Activated T-cell treated with anti-CD3 and anti-CD28 coated beads, Interleukin-2, amount 50 U/mL, for 72 hours (primary cell): ENCODE measurements at regions not wholly inside any gene's neighbourhood (a gene's known extent, or its start where the extent isn't known, plus 50 kb on each side); places are given as distances from the start of the nearest gene placed in this dataset.
A peak's percentile ranks its signal among the peaks of the same experiment; 100 is the strongest.

Experiments used
- ATAC-seq, 2 donors: fragments of 150-1000 bp; cut with Tn5 transposase; replicated peaks in 1 of 2; 2 replicates each; pipeline ENCODE4 v1.10.0; 2021; ENCODE audit warnings: moderate library complexity in 2 of 2, mild to moderate bottlenecking in 1 of 2
- DNase-seq, 2 donors: peaks; one replicate each; pipeline ENCODE4 v3.0.0; 2021 to 2022; ENCODE audit warnings: mixed read lengths in 1 of 2
- H3K27ac Mint-ChIP-seq: one replicate; pipeline ENCODE4 v1.8.0; 2022; ENCODE audit warnings: mild to moderate bottlenecking, moderate library complexity, mixed read lengths
- H3K27me3 Mint-ChIP-seq: one replicate; pipeline ENCODE4 v1.8.0; 2022; ENCODE audit warnings: low read depth, mixed read lengths
- H3K36me3 Mint-ChIP-seq, 2 donors: one replicate each; pipeline ENCODE4 v1.8.0; 2022; ENCODE audit warnings: mixed read lengths in 2 of 2, mild to moderate bottlenecking in 1 of 2; ENCODE audit not compliant: insufficient read depth in 2 of 2
- H3K4me1 Mint-ChIP-seq: one replicate; pipeline ENCODE4 v1.8.0; 2022; ENCODE audit warnings: low read depth, mixed read lengths
- H3K4me3 Mint-ChIP-seq, 2 donors: one replicate each; pipeline ENCODE4 v1.8.0; 2022; ENCODE audit warnings: mild to moderate bottlenecking in 2 of 2, mixed read lengths in 2 of 2, moderate library complexity in 2 of 2
- H3K9me3 Mint-ChIP-seq, 2 donors: one replicate each; pipeline ENCODE4 v1.8.0; 2022; ENCODE audit warnings: mixed read lengths in 2 of 2

- no peaks in the 10 kb centered on the region for H3K9me3 Mint-ChIP-seq
- peaks cover 5% of the 10 kb centered on the region for H3K4me1 Mint-ChIP-seq
- no peaks in the 10 kb centered on the region for H3K36me3 Mint-ChIP-seq
- no peak overlapping the region for H3K4me3 Mint-ChIP-seq
- no peaks in the 10 kb centered on the region for H3K27me3 Mint-ChIP-seq
- no peak for ATAC-seq
- no peak for DNase-seq
- H3K27ac Mint-ChIP-seq: no peak overlapping the region
Observed at GRCh38 chr15:39269352-39269751, 311.5 kb upstream of the THBS1 start.

- H3K27me3 Mint-ChIP-seq: no peaks in the 10 kb centered on the region
- H3K9me3 Mint-ChIP-seq: no peaks in the 10 kb centered on the region
- ATAC-seq: no peak
- peaks cover 5% of the 10 kb centered on the region for H3K4me1 Mint-ChIP-seq
- no peak overlapping the region for H3K27ac Mint-ChIP-seq
- no peaks in the 10 kb centered on the region for H3K36me3 Mint-ChIP-seq
- H3K4me3 Mint-ChIP-seq: no peak overlapping the region
- DNase-seq: no peak
Observed at GRCh38 chr15:39269821-39270220, 311.1 kb upstream of the THBS1 start.

- no peak for ATAC-seq
- H3K4me1 Mint-ChIP-seq: peaks cover 5% of the 10 kb centered on the region
- H3K27me3 Mint-ChIP-seq: no peaks in the 10 kb centered on the region
- no peak overlapping the region for H3K27ac Mint-ChIP-seq
- no peaks in the 10 kb centered on the region for H3K9me3 Mint-ChIP-seq
- H3K4me3 Mint-ChIP-seq: no peak overlapping the region
- no peaks in the 10 kb centered on the region for H3K36me3 Mint-ChIP-seq
- DNase-seq: no peak
Observed at GRCh38 chr15:39270221-39270855, 310.5 kb upstream of the THBS1 start.

- DNase-seq: no peak
- H3K4me3 Mint-ChIP-seq: no peak overlapping the region
- no peak for ATAC-seq
- H3K36me3 Mint-ChIP-seq: no peaks in the 10 kb centered on the region
- H3K4me1 Mint-ChIP-seq: peaks cover 5% of the 10 kb centered on the region
- H3K27ac Mint-ChIP-seq: no peak overlapping the region
- no peaks in the 10 kb centered on the region for H3K27me3 Mint-ChIP-seq
- no peaks in the 10 kb centered on the region for H3K9me3 Mint-ChIP-seq
Observed at GRCh38 chr15:39270934-39271333, 309.9 kb upstream of the THBS1 start.

GRCh38 chr15:39272901-39273300, 308.0 kb upstream of the THBS1 start:
- H3K27ac Mint-ChIP-seq: no peak overlapping the region
- H3K9me3 Mint-ChIP-seq: no peaks in the 10 kb centered on the region
- no peak overlapping the region for H3K4me3 Mint-ChIP-seq
- peaks cover under 1% of the 10 kb centered on the region for H3K4me1 Mint-ChIP-seq
- DNase-seq (no peak), ATAC-seq (no peak)
- no peaks in the 10 kb centered on the region for H3K27me3 Mint-ChIP-seq
- H3K36me3 Mint-ChIP-seq: no peaks in the 10 kb centered on the region

GRCh38 chr15:39273717-39274411, 307.0 kb upstream of the THBS1 start:
- Mint-ChIP-seq H3K9me3 (no peaks in the 10 kb centered on the region), H3K27ac (no peak overlapping the region), H3K4me1 (no peaks in the 10 kb centered on the region), H3K27me3 (no peaks in the 10 kb centered on the region), H3K4me3 (no peak overlapping the region), H3K36me3 (no peaks in the 10 kb centered on the region)
- ATAC-seq (no peak), DNase-seq (no peak)

- Mint-ChIP-seq H3K27me3 (no peaks in the 10 kb centered on the region), H3K36me3 (no peaks in the 10 kb centered on the region), H3K4me3 (no peak overlapping the region), H3K4me1 (no peaks in the 10 kb centered on the region), H3K9me3 (no peaks in the 10 kb centered on the region), H3K27ac (no peak overlapping the region)
- DNase-seq (peak in 1 of 2 donors; percentile 3), ATAC-seq (no peak)
Observed at GRCh38 chr15:39275066-39275465, 305.8 kb upstream of the THBS1 start.

- H3K9me3 Mint-ChIP-seq: peaks cover 0 to 2% of the 10 kb centered on the region in 2 donors
- no peak for ATAC-seq
Observed at GRCh38 chr15:39279311-39279710, 301.6 kb upstream of the THBS1 start.

GRCh38 chr15:39281094-39281493, 299.8 kb upstream of the THBS1 start:
- Mint-ChIP-seq H3K4me3 (no peak overlapping the region), H3K9me3 (peaks cover 0 to 2% of the 10 kb centered on the region in 2 donors), H3K4me1 (no peaks in the 10 kb centered on the region), H3K27me3 (peaks cover 6% of the 10 kb centered on the region), H3K27ac (no peak overlapping the region), H3K36me3 (no peaks in the 10 kb centered on the region)
- ATAC-seq (no peak), DNase-seq (no peak)

More at GRCh38 chr15:39279311-39279710, 301.6 kb upstream of the THBS1 start:
- Mint-ChIP-seq H3K27ac (no peak overlapping the region), H3K4me1 (no peaks in the 10 kb centered on the region), H3K36me3 (no peaks in the 10 kb centered on the region), H3K27me3 (no peaks in the 10 kb centered on the region), H3K4me3 (no peak overlapping the region)
- DNase-seq: no peak

GRCh38 chr15:39282663-39283208, 298.1 kb upstream of the THBS1 start:
- DNase-seq (no peak), ATAC-seq (no peak)
- no peak overlapping the region for H3K27ac Mint-ChIP-seq
- H3K4me1 Mint-ChIP-seq: no peaks in the 10 kb centered on the region
- no peak overlapping the region for H3K4me3 Mint-ChIP-seq
- H3K27me3 Mint-ChIP-seq: peaks cover 6% of the 10 kb centered on the region
- H3K9me3 Mint-ChIP-seq: peaks cover 0 to 2% of the 10 kb centered on the region in 2 donors
- H3K36me3 Mint-ChIP-seq: no peaks in the 10 kb centered on the region

GRCh38 chr15:39283531-39283930, 297.3 kb upstream of the THBS1 start:
- Mint-ChIP-seq H3K4me1 (no peaks in the 10 kb centered on the region), H3K9me3 (peaks cover 0 to 2% of the 10 kb centered on the region in 2 donors), H3K4me3 (no peak overlapping the region), H3K36me3 (no peaks in the 10 kb centered on the region), H3K27me3 (peaks cover 6% of the 10 kb centered on the region), H3K27ac (no peak overlapping the region)
- no peak for DNase-seq
- ATAC-seq: no peak

GRCh38 chr15:39285071-39285470, 295.8 kb upstream of the THBS1 start:
- no peak overlapping the region for H3K4me3 Mint-ChIP-seq
- ATAC-seq (no peak), DNase-seq (no peak)
- H3K4me1 Mint-ChIP-seq: no peaks in the 10 kb centered on the region
- no peak overlapping the region for H3K27ac Mint-ChIP-seq
- peaks cover 6% of the 10 kb centered on the region for H3K27me3 Mint-ChIP-seq
- H3K36me3 Mint-ChIP-seq: no peaks in the 10 kb centered on the region
- H3K9me3 Mint-ChIP-seq: peaks cover 0 to 2% of the 10 kb centered on the region in 2 donors

- Mint-ChIP-seq H3K4me1 (no peaks in the 10 kb centered on the region), H3K27ac (no peak overlapping the region), H3K36me3 (no peaks in the 10 kb centered on the region), H3K9me3 (peaks cover 0 to 2% of the 10 kb centered on the region in 2 donors), H3K27me3 (peaks cover 6% of the 10 kb centered on the region), H3K4me3 (no peak overlapping the region)
- DNase-seq: no peak
- no peak for ATAC-seq
Observed at GRCh38 chr15:39285663-39286062, 295.2 kb upstream of the THBS1 start.
